OCI-LY1 (cell line): ENCODE measurements at regions not wholly inside any gene's neighbourhood (a gene's known extent, or its start where the extent isn't known, plus 50 kb on each side); places are given as distances from the start of the nearest gene placed in this dataset.
A peak's percentile ranks its signal among the peaks of the same experiment; 100 is the strongest.

Experiments used
- H2AFZ ChIP-seq: fragments of 200-600 bp; sonication (generic), shearing (Covaris generic); 2 replicates; pipeline ENCODE4 v1.6.0; 2014; ENCODE audit warnings: antibody characterized with exemption, mild to moderate bottlenecking, low read length
- H3F3A ChIP-seq: fragments of 200-600 bp; sonication (generic), shearing (Covaris generic); 2 replicates; pipeline ENCODE4 v1.6.0; 2014; ENCODE audit warnings: mild to moderate bottlenecking, antibody characterized with exemption, low read length, moderate library complexity; ENCODE audit not compliant: insufficient read depth
- H3K27ac ChIP-seq: fragments of 200-600 bp; sonication (generic); 2 replicates; pipeline ENCODE4 v1.5.1; 2014; ENCODE audit warnings: low read length, mixed run types, mild to moderate bottlenecking, low read depth; ENCODE audit not compliant: poor library complexity, severe bottlenecking
- H3K27me3 ChIP-seq: fragments of 200-600 bp; sonication (generic); 2 replicates; pipeline ENCODE4 v1.6.0; 2014; ENCODE audit warnings: antibody characterized with exemption, mild to moderate bottlenecking, low read length, moderate library complexity; ENCODE audit not compliant: insufficient read depth
- H3K36me3 ChIP-seq: fragments of 200-600 bp; sonication (generic); 2 replicates; pipeline ENCODE4 v1.6.1; 2014; ENCODE audit warnings: mild to moderate bottlenecking, antibody characterized with exemption, low read length, moderate library complexity, mixed read lengths; ENCODE audit not compliant: insufficient read depth
- H3K4me1 ChIP-seq: fragments of 200-600 bp; sonication (generic); 2 replicates; pipeline ENCODE4 v1.5.1; 2014; ENCODE audit warnings: mild to moderate bottlenecking, low read length, moderate library complexity; ENCODE audit not compliant: insufficient read depth, severe bottlenecking
- H3K4me2 ChIP-seq: fragments of 200-600 bp; sonication (generic), shearing (Covaris generic); 2 replicates; pipeline ENCODE4 v1.6.1; 2014; ENCODE audit warnings: low read length
- H3K4me3 ChIP-seq: fragments of 200-600 bp; sonication (generic); 2 replicates; pipeline ENCODE4 v1.5.1; 2014; ENCODE audit warnings: low read length, low read depth, mild to moderate bottlenecking, mixed read lengths; ENCODE audit not compliant: poor library complexity, severe bottlenecking
- H3K79me2 ChIP-seq: fragments of 200-600 bp; shearing (Covaris generic); 2 replicates; pipeline ENCODE4 v1.6.1; 2016; ENCODE audit warnings: mixed run types, low read length, mixed read lengths; ENCODE audit not compliant: insufficient read depth
- H3K9ac ChIP-seq: fragments of 200-600 bp; sonication (generic), shearing (Covaris generic); 2 replicates; pipeline ENCODE4 v1.6.1; 2014; ENCODE audit warnings: mild to moderate bottlenecking, low read length, mixed read lengths
- H3K9me2 ChIP-seq: fragments of 200-600 bp; sonication (generic), shearing (Covaris generic); 2 replicates; pipeline ENCODE4 v1.6.1; 2014; ENCODE audit warnings: low read depth, mild to moderate bottlenecking, low read length, mixed read lengths
- H3K9me3 ChIP-seq: fragments of 200-600 bp; shearing (Covaris generic); 2 replicates; pipeline ENCODE4 v1.6.1; 2014; ENCODE audit warnings: low read length, mixed read lengths
- H4K20me1 ChIP-seq: fragments of 200-600 bp; sonication (generic), shearing (Covaris generic); 2 replicates; pipeline ENCODE4 v1.6.0; 2016; ENCODE audit warnings: mild to moderate bottlenecking, low read length; ENCODE audit not compliant: insufficient read depth
- EZH2 ChIP-seq: fragments of 200-600 bp; sonication (generic), shearing (Covaris generic); IDR thresholded peaks from 2 replicates; pipeline ENCODE4 v1.8.0; 2017; ENCODE audit warnings: borderline replicate concordance, mixed run types, mild to moderate bottlenecking, antibody characterized with exemption, low read length, moderate library complexity, mixed read lengths
- TF ChIP-seq, protein P1 (sequence below): fragments of 200-600 bp; sonication (generic), shearing (Covaris generic); IDR thresholded peaks from 2 replicates; pipeline ENCODE4 v1.5.1; 2017; ENCODE audit warnings: mild to moderate bottlenecking, antibody characterized with exemption, low read length, moderate library complexity, mixed read lengths

DNA sequence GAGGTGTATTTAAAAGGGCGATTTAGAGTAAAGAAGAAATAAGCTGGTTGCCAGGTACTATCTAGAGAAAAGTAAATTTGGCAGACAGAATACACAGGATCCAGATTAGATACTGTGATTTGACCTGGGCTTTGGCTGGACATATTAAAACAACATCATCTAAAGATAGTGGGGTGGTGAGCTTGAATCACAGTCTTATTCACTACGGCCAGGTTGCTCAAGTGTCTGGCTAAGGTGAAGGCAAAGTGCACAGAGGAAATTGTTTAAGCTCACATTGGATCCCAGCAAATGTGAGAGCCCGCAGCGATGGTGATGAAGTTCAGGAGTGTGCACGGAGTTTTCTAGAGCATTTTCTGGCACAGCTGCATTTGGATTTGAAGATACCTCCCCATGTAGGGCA lies 398.2 kb upstream of the MEF2C start:
- H3K36me3 ChIP-seq: no peaks in the 10 kb centered on the region
- H3K9me2 ChIP-seq: no peaks in the 10 kb centered on the region
- H2AFZ ChIP-seq: no peak overlapping the region
- H4K20me1 ChIP-seq: no peaks in the 10 kb centered on the region
- TF ChIP-seq EZH2: no peak
- TF ChIP-seq, protein P1, sequence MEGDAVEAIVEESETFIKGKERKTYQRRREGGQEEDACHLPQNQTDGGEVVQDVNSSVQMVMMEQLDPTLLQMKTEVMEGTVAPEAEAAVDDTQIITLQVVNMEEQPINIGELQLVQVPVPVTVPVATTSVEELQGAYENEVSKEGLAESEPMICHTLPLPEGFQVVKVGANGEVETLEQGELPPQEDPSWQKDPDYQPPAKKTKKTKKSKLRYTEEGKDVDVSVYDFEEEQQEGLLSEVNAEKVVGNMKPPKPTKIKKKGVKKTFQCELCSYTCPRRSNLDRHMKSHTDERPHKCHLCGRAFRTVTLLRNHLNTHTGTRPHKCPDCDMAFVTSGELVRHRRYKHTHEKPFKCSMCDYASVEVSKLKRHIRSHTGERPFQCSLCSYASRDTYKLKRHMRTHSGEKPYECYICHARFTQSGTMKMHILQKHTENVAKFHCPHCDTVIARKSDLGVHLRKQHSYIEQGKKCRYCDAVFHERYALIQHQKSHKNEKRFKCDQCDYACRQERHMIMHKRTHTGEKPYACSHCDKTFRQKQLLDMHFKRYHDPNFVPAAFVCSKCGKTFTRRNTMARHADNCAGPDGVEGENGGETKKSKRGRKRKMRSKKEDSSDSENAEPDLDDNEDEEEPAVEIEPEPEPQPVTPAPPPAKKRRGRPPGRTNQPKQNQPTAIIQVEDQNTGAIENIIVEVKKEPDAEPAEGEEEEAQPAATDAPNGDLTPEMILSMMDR: no peak
- no peak overlapping the region for H3K4me3 ChIP-seq
- H3F3A ChIP-seq: no peaks in the 10 kb centered on the region
- H3K9ac ChIP-seq: no peak overlapping the region
- no peaks in the 10 kb centered on the region for H3K9me3 ChIP-seq
- no peak overlapping the region for H3K4me2 ChIP-seq
- peaks cover 47% of the 10 kb centered on the region for H3K4me1 ChIP-seq
- no peaks in the 10 kb centered on the region for H3K27me3 ChIP-seq
- peak overlapping the region; percentile 59 for H3K27ac ChIP-seq
- H3K79me2 ChIP-seq: no peaks in the 10 kb centered on the region

DNA sequence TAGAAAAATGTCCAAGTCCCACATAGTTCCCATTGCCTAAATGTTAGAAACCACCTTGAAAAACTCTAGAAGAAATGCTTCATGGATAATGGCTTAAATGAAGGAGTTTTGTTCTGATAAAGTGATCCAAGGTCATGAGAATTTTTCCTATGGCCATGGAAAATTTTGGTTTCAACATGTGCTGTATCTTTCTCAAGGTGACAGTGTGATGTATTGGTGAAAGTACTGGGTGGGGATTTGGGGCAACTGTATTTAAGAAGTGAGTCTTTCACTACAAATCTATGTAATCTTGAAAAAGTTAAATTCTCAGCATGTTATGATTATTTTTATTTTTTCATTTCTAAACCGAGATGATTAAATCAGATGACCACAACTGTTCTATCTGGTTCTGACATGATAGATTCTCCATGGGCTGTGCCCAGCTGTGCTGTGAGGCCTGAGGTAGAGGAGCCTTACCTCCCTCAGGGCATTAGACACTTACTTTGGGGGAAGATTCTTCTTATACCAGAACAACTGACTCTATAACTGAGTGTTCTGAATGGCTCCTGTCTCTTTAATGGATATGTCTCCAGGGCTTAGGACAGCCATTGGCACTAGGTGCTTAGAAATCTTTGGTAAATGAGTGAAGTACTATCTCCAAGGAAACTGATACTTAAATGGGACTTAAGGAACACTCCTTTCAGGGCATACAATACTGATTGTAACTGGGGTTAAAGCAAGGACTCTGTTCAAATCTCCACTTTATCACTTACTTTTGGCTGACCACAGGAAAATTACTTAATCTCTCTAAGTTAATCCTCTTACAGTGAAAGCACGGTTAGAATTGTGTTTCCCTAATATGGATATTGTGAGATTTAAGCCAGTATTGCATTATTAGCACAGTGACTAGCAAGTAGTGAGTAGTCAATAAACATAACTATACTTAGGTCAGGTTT lies 397.4 kb upstream of the MEF2C start:
- Histone ChIP-seq H3K9me2 (no peaks in the 10 kb centered on the region), H3K4me3 (no peak overlapping the region), H3K9ac (no peak overlapping the region), H3K27ac (peak overlapping the region; percentile 59), H3K79me2 (no peaks in the 10 kb centered on the region), H2AFZ (no peak overlapping the region), H3K27me3 (no peaks in the 10 kb centered on the region), H3K9me3 (no peaks in the 10 kb centered on the region), H3K4me2 (no peak overlapping the region), H3K36me3 (no peaks in the 10 kb centered on the region), H3F3A (no peaks in the 10 kb centered on the region), H4K20me1 (no peaks in the 10 kb centered on the region), H3K4me1 (peaks cover 51% of the 10 kb centered on the region)
- TF ChIP-seq, protein P1: no peak
- no peak for TF ChIP-seq EZH2

DNA sequence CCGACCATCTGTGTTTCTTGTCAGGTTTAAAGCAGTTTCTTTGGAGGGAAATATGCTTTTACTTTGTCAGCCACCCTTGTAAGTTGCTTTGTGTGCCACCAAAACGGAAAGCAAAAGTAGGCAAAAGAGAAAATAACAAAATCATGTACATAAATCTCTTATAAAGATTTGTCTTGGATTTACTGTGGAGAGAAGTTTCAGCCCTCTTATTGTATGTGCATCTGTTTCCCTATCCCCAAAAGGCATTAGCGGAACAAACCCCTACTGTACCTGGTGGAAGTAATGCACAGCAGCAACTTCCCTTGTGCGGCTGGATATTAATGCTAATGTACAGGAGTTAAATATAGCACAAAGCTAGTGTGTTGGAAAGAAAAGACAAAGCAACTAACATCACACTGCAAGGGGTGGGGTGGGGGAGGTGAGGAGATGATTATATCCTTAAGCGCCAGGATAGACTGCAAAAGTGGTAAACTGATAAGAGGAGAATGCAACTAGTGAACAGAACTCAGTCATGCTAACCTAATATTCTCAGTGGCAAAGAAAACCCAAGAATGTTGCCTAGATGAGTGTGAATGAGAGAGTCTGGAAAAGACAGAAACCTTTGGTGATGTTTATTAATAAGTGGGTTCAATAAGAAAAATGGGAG lies 396.5 kb upstream of the MEF2C start:
- Histone ChIP-seq H3K9me3 (no peaks in the 10 kb centered on the region), H3K4me2 (peak overlapping the region; percentile 27), H3F3A (no peaks in the 10 kb centered on the region), H2AFZ (no peak overlapping the region), H3K9ac (no peak overlapping the region), H3K9me2 (no peaks in the 10 kb centered on the region), H3K4me3 (no peak overlapping the region), H3K27me3 (no peaks in the 10 kb centered on the region), H3K27ac (peak overlapping the region; percentile 59), H3K79me2 (no peaks in the 10 kb centered on the region), H4K20me1 (no peaks in the 10 kb centered on the region), H3K36me3 (no peaks in the 10 kb centered on the region), H3K4me1 (peaks cover 60% of the 10 kb centered on the region)
- TF ChIP-seq, protein P1: no peak
- no peak for TF ChIP-seq EZH2
